ENCODE measurements at regions not wholly inside any gene's neighbourhood (a gene's known extent, or its start where the extent isn't known, plus 50 kb on each side); places are given as distances from the start of the nearest gene placed in this dataset.

DNA sequence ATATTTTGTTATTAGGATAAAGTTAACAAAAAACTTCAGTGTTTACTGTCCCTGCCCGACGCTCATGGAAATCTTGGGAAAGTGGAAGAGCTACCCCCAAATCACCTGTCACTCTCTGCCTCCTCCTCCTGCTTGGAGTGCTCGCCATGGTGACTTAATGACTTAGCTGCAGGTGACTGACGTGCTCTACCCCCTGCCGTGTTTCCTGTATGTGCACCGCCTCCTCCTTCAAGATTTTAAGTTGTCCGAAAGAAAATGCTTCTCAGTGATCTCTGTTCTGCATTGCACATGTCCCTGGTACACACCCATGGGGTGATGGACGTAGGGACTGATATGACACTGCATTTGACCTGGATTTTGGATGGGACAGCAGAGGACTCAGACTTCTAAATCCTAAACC is 338.8 kb upstream of the SHH start:
- Histone ChIP-seq H4K20me1 (no peaks in the 10 kb centered on the region; a peak in 1 of 22 replicates), H3K36me3 (no peaks in the 10 kb centered on the region), H3K4me1 (no peaks in the 10 kb centered on the region), H3K4me3 (no peak overlapping the region), H3K9ac (no peak overlapping the region), H3K27me3 (no peaks in the 10 kb centered on the region), H3K4me2 (no peak overlapping the region), H3K27ac (no peak overlapping the region), H3K9me3 (replicated peaks in 1 of 11) (peaks cover 0 to 11% (median 5%) of the 10 kb centered on the region in 11 experiments; a peak in 8 of 22 replicates)
- TF ChIP-seq Cebpa-rat (IDR thresholded peaks at IDR 0.05): no peak

GRCh38 chr7:156148995-156149394 is 336.7 kb upstream of the SHH start:
- TF ChIP-seq Cebpa-rat (IDR thresholded peaks at IDR 0.05): no peak
- no peak overlapping the region for H3K4me3 ChIP-seq
- H4K20me1 ChIP-seq: no peaks in the 10 kb centered on the region; a peak in 1 of 22 replicates
- H3K27me3 ChIP-seq: no peaks in the 10 kb centered on the region
- peaks cover 0 to 11% (median 5%) of the 10 kb centered on the region in 11 experiments; a peak in 8 of 22 replicates for H3K9me3 ChIP-seq (replicated peaks in 1 of 11)
- peaks cover 0 to 2% (median 0%) of the 10 kb centered on the region in 10 experiments; a peak in 4 of 20 replicates for H3K4me1 ChIP-seq
- H3K36me3 ChIP-seq: no peaks in the 10 kb centered on the region
- no peak overlapping the region for H3K27ac ChIP-seq
- H3K9ac ChIP-seq: no peak overlapping the region
- no peak overlapping the region for H3K4me2 ChIP-seq

- Histone ChIP-seq H4K20me1 (no peaks in the 10 kb centered on the region; a peak in 1 of 22 replicates), H3K4me1 (peaks cover 0 to 7% (median 4%) of the 10 kb centered on the region in 10 experiments; a peak in 9 of 20 replicates), H3K9ac (no peak overlapping the region), H3K27ac (no peak overlapping the region), H3K27me3 (no peaks in the 10 kb centered on the region), H3K9me3 (replicated peaks in 1 of 11) (peaks cover 0 to 7% (median under 1%) of the 10 kb centered on the region in 11 experiments; a peak in 7 of 22 replicates), H3K4me3 (no peak overlapping the region), H3K4me2 (no peak overlapping the region), H3K36me3 (no peaks in the 10 kb centered on the region)
- no peak for TF ChIP-seq Cebpa-rat (IDR thresholded peaks at IDR 0.05)
Observed at GRCh38 chr7:156148547-156148946, 336.3 kb upstream of the SHH start.

DNA sequence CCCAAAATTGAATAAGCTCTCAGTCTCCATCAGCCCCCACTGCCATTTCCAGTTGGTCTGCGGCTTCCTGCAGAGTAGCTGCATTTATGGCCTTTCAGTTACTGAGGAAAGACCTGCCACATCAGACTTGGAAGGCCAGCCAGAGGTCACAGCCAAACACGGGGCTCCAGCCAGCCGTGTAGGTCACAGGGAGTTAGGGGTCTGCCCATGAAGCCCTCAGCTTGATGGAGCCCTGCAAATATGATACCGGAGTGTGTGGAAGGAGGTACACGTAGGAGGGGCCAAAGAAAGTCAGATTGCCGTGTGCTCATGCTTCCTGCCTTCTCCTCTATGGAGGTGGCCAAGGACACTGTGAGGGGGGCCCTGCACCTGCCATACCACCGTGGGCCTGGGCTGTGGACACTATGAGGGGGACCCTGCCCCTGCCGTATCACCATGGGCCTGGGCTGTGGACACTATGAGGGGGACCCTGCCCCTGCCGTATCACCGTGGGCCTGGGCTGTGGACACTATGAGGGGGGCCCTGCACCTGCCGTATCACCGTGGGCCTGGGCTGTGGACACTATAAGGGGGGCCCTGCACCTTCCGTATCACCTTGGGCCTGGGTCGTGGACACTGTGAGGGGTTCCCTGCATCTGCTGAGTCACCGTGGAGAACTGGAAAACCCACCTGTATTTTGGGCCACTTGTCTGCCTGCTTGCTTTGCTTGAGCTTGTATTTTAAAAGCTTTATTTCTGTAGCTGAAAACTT is 335.7 kb upstream of the SHH start:
- H3K4me1 ChIP-seq: peaks cover 0 to 11% (median 6%) of the 10 kb centered on the region in 10 experiments; a peak in 9 of 20 replicates

GRCh38 chr7:156147104-156147503 is 334.8 kb upstream of the SHH start:
- Histone ChIP-seq H3K9ac (no peak overlapping the region), H3K4me3 (no peak overlapping the region), H3K36me3 (no peaks in the 10 kb centered on the region), H4K20me1 (no peaks in the 10 kb centered on the region; a peak in 1 of 22 replicates), H3K27me3 (no peaks in the 10 kb centered on the region), H3K27ac (no peak overlapping the region), H3K4me1 (peaks cover 0 to 11% (median 6%) of the 10 kb centered on the region in 10 experiments; a peak in 9 of 20 replicates), H3K4me2 (no peak overlapping the region), H3K9me3 (replicated peaks in 1 of 11) (no peaks in the 10 kb centered on the region)
- TF ChIP-seq Cebpa-rat (IDR thresholded peaks at IDR 0.05): no peak

More for the DNA sequence above, 335.7 kb upstream of the SHH start:
- no peak overlapping the region for H3K4me3 ChIP-seq
- no peaks in the 10 kb centered on the region for H3K36me3 ChIP-seq
- H3K9ac ChIP-seq: no peak overlapping the region
- no peaks in the 10 kb centered on the region; a peak in 1 of 22 replicates for H4K20me1 ChIP-seq
- TF ChIP-seq Cebpa-rat (IDR thresholded peaks at IDR 0.05): no peak
- H3K27ac ChIP-seq: no peak overlapping the region
- H3K4me2 ChIP-seq: no peak overlapping the region
- peaks cover 0 to under 1% (median 0%) of the 10 kb centered on the region in 11 experiments; a peak in 1 of 22 replicates for H3K9me3 ChIP-seq (replicated peaks in 1 of 11)
- no peaks in the 10 kb centered on the region for H3K27me3 ChIP-seq

DNA sequence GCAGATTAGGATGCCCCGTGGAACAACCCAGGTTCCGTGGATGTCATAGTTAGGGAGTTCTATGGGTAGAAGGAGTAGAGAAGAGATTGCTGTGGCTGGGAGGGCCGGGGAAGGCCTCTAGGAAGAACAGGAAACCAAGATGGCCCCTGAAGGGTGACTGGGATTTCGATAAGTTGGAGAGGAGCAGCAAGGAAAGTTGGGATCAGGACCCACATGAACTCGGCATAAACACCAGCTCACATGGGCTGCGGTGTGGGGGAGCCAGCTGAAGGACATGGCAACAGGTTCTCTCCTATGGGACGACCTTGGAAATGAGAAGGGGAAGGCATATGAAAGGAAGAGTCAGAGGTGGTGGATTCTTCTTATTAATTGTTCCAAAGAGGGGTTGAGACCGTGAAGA is 333.7 kb upstream of the SHH start:
- Histone ChIP-seq H3K4me3 (no peak overlapping the region), H3K9ac (no peak overlapping the region), H3K27ac (no peak overlapping the region), H3K4me2 (no peak overlapping the region), H3K4me1 (peaks cover 0 to 11% (median 6%) of the 10 kb centered on the region in 10 experiments; a peak in 9 of 20 replicates), H3K27me3 (no peaks in the 10 kb centered on the region), H4K20me1 (no peaks in the 10 kb centered on the region; a peak in 1 of 22 replicates), H3K9me3 (replicated peaks in 1 of 11) (no peaks in the 10 kb centered on the region), H3K36me3 (no peaks in the 10 kb centered on the region)
- no peak for TF ChIP-seq Cebpa-rat (IDR thresholded peaks at IDR 0.05)

- Histone ChIP-seq H3K4me3 (no peak overlapping the region), H3K27me3 (no peaks in the 10 kb centered on the region), H3K27ac (no peak overlapping the region), H3K4me1 (peaks cover 0 to 11% (median 6%) of the 10 kb centered on the region in 10 experiments; a peak in 9 of 20 replicates), H4K20me1 (no peaks in the 10 kb centered on the region; a peak in 1 of 22 replicates), H3K36me3 (no peaks in the 10 kb centered on the region), H3K9ac (no peak overlapping the region), H3K9me3 (replicated peaks in 1 of 11) (no peaks in the 10 kb centered on the region), H3K4me2 (no peak overlapping the region)
- TF ChIP-seq Cebpa-rat (IDR thresholded peaks at IDR 0.05): no peak
Observed at GRCh38 chr7:156145184-156145583, 332.9 kb upstream of the SHH start.

DNA sequence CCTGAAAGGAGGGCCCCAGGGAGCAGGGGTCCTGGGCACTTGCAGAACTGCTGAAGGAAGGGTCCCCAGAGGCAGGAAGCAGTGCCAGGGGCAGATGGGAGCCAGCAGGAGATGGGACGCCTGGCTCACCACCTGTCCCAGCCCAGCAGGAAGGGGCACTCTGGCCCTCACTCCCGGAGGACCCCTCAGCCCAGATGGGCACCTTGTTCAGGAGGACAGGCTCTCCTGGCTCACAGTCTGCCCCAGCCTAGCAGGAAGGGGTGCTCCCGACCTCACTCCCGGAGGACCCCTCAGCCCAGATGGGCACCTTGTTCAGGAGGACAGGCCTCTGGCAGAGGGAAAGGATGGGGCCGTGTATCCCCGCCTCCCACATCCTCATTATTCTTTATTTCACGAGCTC is 331.4 kb upstream of the SHH start:
- H3K4me2 ChIP-seq: peak overlapping the region in 7 of 11 experiments; percentile 18 to 54 (median 33); a peak in 12 of 22 replicates
- no peak overlapping the region for H3K9ac ChIP-seq
- no peaks in the 10 kb centered on the region for H3K27me3 ChIP-seq
- H3K9me3 ChIP-seq (replicated peaks in 1 of 11): no peaks in the 10 kb centered on the region
- TF ChIP-seq Cebpa-rat (IDR thresholded peaks at IDR 0.05): no peak
- no peaks in the 10 kb centered on the region; a peak in 1 of 22 replicates for H4K20me1 ChIP-seq
- no peaks in the 10 kb centered on the region for H3K36me3 ChIP-seq
- H3K4me3 ChIP-seq: no peak overlapping the region
- peaks cover 0 to 11% (median 6%) of the 10 kb centered on the region in 10 experiments; a peak in 9 of 20 replicates for H3K4me1 ChIP-seq
- H3K27ac ChIP-seq: no peak overlapping the region

DNA sequence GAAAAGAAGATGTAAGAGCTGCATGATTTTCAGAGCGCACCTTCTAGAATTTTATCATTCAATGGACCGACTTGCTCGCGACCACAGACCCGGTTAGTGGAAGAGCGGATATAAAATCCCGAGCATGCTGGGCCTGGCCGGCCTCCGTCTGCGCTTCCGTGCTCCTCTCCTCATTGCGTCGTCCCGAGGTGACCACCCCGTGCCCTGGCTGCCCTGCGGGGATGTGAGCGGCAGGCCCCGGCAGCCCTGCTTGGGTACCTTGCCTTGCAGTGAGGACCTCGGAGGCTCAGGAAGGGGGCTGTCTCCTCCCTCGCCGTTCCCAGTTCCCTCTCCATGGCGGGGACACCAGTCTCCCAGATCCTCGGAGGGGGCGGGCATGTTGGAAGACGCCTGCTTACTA is 330.9 kb upstream of the SHH start:
- Histone ChIP-seq H3K36me3 (no peaks in the 10 kb centered on the region), H3K4me2 (peak overlapping the region in 7 of 11 experiments; percentile 18 to 54 (median 33); a peak in 10 of 22 replicates), H3K9ac (no peak overlapping the region), H4K20me1 (no peaks in the 10 kb centered on the region; a peak in 1 of 22 replicates), H3K9me3 (replicated peaks in 1 of 11) (no peaks in the 10 kb centered on the region; a peak in 1 of 22 replicates), H3K4me3 (no peak overlapping the region), H3K4me1 (peaks cover 0 to 11% (median 6%) of the 10 kb centered on the region in 10 experiments; a peak in 9 of 20 replicates), H3K27me3 (no peaks in the 10 kb centered on the region), H3K27ac (no peak overlapping the region)
- TF ChIP-seq Cebpa-rat (IDR thresholded peaks at IDR 0.05): no peak

All from BLaER1 treated with 17β-estradiol and CSF1 and Interleukin-3, amounts not matched to agents 10 nM and 100 nM (cell line).